Suprapubic skin (tissue), 3 donors: ENCODE measurements at regions not wholly inside any gene's neighbourhood (a gene's known extent, or its start where the extent isn't known, plus 50 kb on each side); places are given as distances from the start of the nearest gene placed in this dataset.

Source experiments
- CTCF ChIP-seq, 2 donors: fragments of 200-600 bp in 1 of 2; fragments of 450-650 bp in 1 of 2; sonication (generic) in 1 of 2; IDR thresholded peaks; one replicate each; pipeline ENCODE4 v1.5.1; 2016 to 2019; ENCODE audit warnings: antibody characterized with exemption in 2 of 2, mild to moderate bottlenecking in 1 of 2, moderate library complexity in 1 of 2
- POLR2A ChIP-seq, 2 donors: fragments of 450-650 bp; IDR thresholded peaks; one replicate each; pipeline ENCODE4 v1.6.1; 2017; ENCODE audit warnings: antibody characterized with exemption in 2 of 2, mild to moderate bottlenecking in 2 of 2, moderate library complexity in 2 of 2

- TF ChIP-seq POLR2A (IDR thresholded peaks at IDR 0.05) = no peak
- TF ChIP-seq CTCF (IDR thresholded peaks at IDR 0.05) = no peak
These were observed 615.4 kb upstream of the MIS18BP1 start for GRCh38 chr14:45868377-45868776.
